ENCODE measurements at regions not wholly inside any gene's neighbourhood (a gene's known extent, or its start where the extent isn't known, plus 50 kb on each side); places are given as distances from the start of the nearest gene placed in this dataset.

- no peak for DNase-seq
- no CpG with 5 or more reads among the region's 7 CpGs for WGBS (ENCODE audit: extremely low coverage, insufficient coverage, low lambda C conversion rate)
- Histone ChIP-seq H2AK5ac (ENCODE audit: low read length) (no peak overlapping the region), H2BK5ac (ENCODE audit: low read length) (peak overlapping the region; percentile 53), H2BK120ac (ENCODE audit: low read depth, low read length) (no peak overlapping the region), H4K5ac (ENCODE audit: low read length) (no peak overlapping the region), H3K79me1 (ENCODE audit: low read length) (no peaks in the 10 kb centered on the region), H3K9ac (ENCODE audit: low read length) (no peak overlapping the region), H3K4me1 (ENCODE audit: control insufficient read depth, low read depth, low read length) (peaks cover 11% of the 10 kb centered on the region), H3K23ac (ENCODE audit: low read length) (no peak overlapping the region), H3K79me2 (ENCODE audit: control insufficient read depth, insufficient read depth, low read length) (no peaks in the 10 kb centered on the region), H4K8ac (ENCODE audit: low read depth, low read length) (no peak overlapping the region), H3K18ac (ENCODE audit: low read length) (no peak overlapping the region), H3K4me2 (ENCODE audit: low read length) (no peak overlapping the region), H3K56ac (ENCODE audit: low read length) (peak overlapping the region; percentile 53), H3K4ac (ENCODE audit: low read depth, low read length) (no peak overlapping the region), H3K36me3 (ENCODE audit: control insufficient read depth, insufficient read depth, low read length) (no peaks in the 10 kb centered on the region), H2BK15ac (replicated peaks; ENCODE audit: low read depth) (no peak overlapping the region), H3K27me3 (ENCODE audit: insufficient read depth, low read length, poor library complexity) (no peaks in the 10 kb centered on the region), H3K4me3 (ENCODE audit: low read length) (no peak overlapping the region), H3K27ac (ENCODE audit: low read depth, low read length) (no peak overlapping the region)
These were observed 105.8 kb upstream of the SPATA31D4 start for GRCh38 chr9:81822301-81822865.

- no peak overlapping the region for H3K4me2 ChIP-seq (ENCODE audit: low read length)
- no peaks in the 10 kb centered on the region for H3K79me1 ChIP-seq (ENCODE audit: low read length)
- H3K4me3 ChIP-seq (ENCODE audit: low read length), result no peak overlapping the region
- no peak overlapping the region for H3K27ac ChIP-seq (ENCODE audit: low read depth, low read length)
- no peaks in the 10 kb centered on the region for H3K79me2 ChIP-seq (ENCODE audit: control insufficient read depth, insufficient read depth, low read length)
- H2AK5ac ChIP-seq (ENCODE audit: low read length), result no peak overlapping the region
- DNase-seq, result no peak
- H2BK15ac ChIP-seq (replicated peaks; ENCODE audit: low read depth), result no peak overlapping the region
- no CpG with 5 or more reads among the region's 1 CpG for WGBS (ENCODE audit: extremely low coverage, insufficient coverage, low lambda C conversion rate)
- no peak overlapping the region for H4K8ac ChIP-seq (ENCODE audit: low read depth, low read length)
- H3K27me3 ChIP-seq (ENCODE audit: insufficient read depth, low read length, poor library complexity), result no peaks in the 10 kb centered on the region
- no peak overlapping the region for H3K4ac ChIP-seq (ENCODE audit: low read depth, low read length)
- H2BK120ac ChIP-seq (ENCODE audit: low read depth, low read length), result no peak overlapping the region
- no peak overlapping the region for H4K5ac ChIP-seq (ENCODE audit: low read length)
- no peak overlapping the region for H3K18ac ChIP-seq (ENCODE audit: low read length)
- no peak overlapping the region for H3K23ac ChIP-seq (ENCODE audit: low read length)
- no peaks in the 10 kb centered on the region for H3K36me3 ChIP-seq (ENCODE audit: control insufficient read depth, insufficient read depth, low read length)
- peaks cover 11% of the 10 kb centered on the region for H3K4me1 ChIP-seq (ENCODE audit: control insufficient read depth, low read depth, low read length)
- H3K9ac ChIP-seq (ENCODE audit: low read length), result no peak overlapping the region
- H2BK5ac ChIP-seq (ENCODE audit: low read length), result no peak overlapping the region
- H3K56ac ChIP-seq (ENCODE audit: low read length), result no peak overlapping the region
These were observed 105.3 kb upstream of the SPATA31D4 start for GRCh38 chr9:81822967-81823366.

- H3K4me3 ChIP-seq (ENCODE audit: low read length), result no peak overlapping the region
- no CpG with 5 or more reads among the region's 11 CpGs for WGBS (ENCODE audit: extremely low coverage, insufficient coverage, low lambda C conversion rate)
- no peak overlapping the region for H3K27ac ChIP-seq (ENCODE audit: low read depth, low read length)
- no peak overlapping the region for H3K9ac ChIP-seq (ENCODE audit: low read length)
- H2BK15ac ChIP-seq (replicated peaks; ENCODE audit: low read depth), result no peak overlapping the region
- H4K8ac ChIP-seq (ENCODE audit: low read depth, low read length), result no peak overlapping the region
- H3K4me1 ChIP-seq (ENCODE audit: control insufficient read depth, low read depth, low read length), result peaks cover 11% of the 10 kb centered on the region
- no peak overlapping the region for H3K4me2 ChIP-seq (ENCODE audit: low read length)
- DNase-seq, result no peak
- no peak overlapping the region for H3K4ac ChIP-seq (ENCODE audit: low read depth, low read length)
- H3K23ac ChIP-seq (ENCODE audit: low read length), result no peak overlapping the region
- H3K56ac ChIP-seq (ENCODE audit: low read length), result peak overlapping the region; percentile 10
- H3K79me2 ChIP-seq (ENCODE audit: control insufficient read depth, insufficient read depth, low read length), result no peaks in the 10 kb centered on the region
- no peaks in the 10 kb centered on the region for H3K79me1 ChIP-seq (ENCODE audit: low read length)
- no peaks in the 10 kb centered on the region for H3K27me3 ChIP-seq (ENCODE audit: insufficient read depth, low read length, poor library complexity)
- H2AK5ac ChIP-seq (ENCODE audit: low read length), result peak overlapping the region; percentile 50
- no peak overlapping the region for H2BK5ac ChIP-seq (ENCODE audit: low read length)
- no peaks in the 10 kb centered on the region for H3K36me3 ChIP-seq (ENCODE audit: control insufficient read depth, insufficient read depth, low read length)
- H4K5ac ChIP-seq (ENCODE audit: low read length), result no peak overlapping the region
- peak overlapping the region; percentile 41 for H3K18ac ChIP-seq (ENCODE audit: low read length)
- H2BK120ac ChIP-seq (ENCODE audit: low read depth, low read length), result no peak overlapping the region
These were observed 104.3 kb upstream of the SPATA31D4 start for GRCh38 chr9:81823672-81824554.

- no CpG with 5 or more reads among the region's 8 CpGs for WGBS (ENCODE audit: extremely low coverage, insufficient coverage, low lambda C conversion rate)
These were observed 103.2 kb upstream of the SPATA31D4 start for GRCh38 chr9:81824802-81825730.

GRCh38 chr9:81825846-81826516, 102.2 kb upstream of the SPATA31D4 start:
- Histone ChIP-seq H2BK120ac (ENCODE audit: low read depth, low read length) (no peak overlapping the region), H2BK15ac (replicated peaks; ENCODE audit: low read depth) (no peak overlapping the region), H4K5ac (ENCODE audit: low read length) (no peak overlapping the region), H3K18ac (ENCODE audit: low read length) (no peak overlapping the region), H4K8ac (ENCODE audit: low read depth, low read length) (no peak overlapping the region), H3K4me2 (ENCODE audit: low read length) (no peak overlapping the region), H3K79me1 (ENCODE audit: low read length) (no peaks in the 10 kb centered on the region), H3K4ac (ENCODE audit: low read depth, low read length) (no peak overlapping the region), H3K23ac (ENCODE audit: low read length) (no peak overlapping the region), H3K27ac (ENCODE audit: low read depth, low read length) (no peak overlapping the region), H2BK5ac (ENCODE audit: low read length) (no peak overlapping the region), H3K27me3 (ENCODE audit: insufficient read depth, low read length, poor library complexity) (no peaks in the 10 kb centered on the region), H3K56ac (ENCODE audit: low read length) (no peak overlapping the region), H3K9ac (ENCODE audit: low read length) (no peak overlapping the region), H3K4me3 (ENCODE audit: low read length) (no peak overlapping the region), H3K79me2 (ENCODE audit: control insufficient read depth, insufficient read depth, low read length) (no peaks in the 10 kb centered on the region), H2AK5ac (ENCODE audit: low read length) (no peak overlapping the region), H3K4me1 (ENCODE audit: control insufficient read depth, low read depth, low read length) (peaks cover 6% of the 10 kb centered on the region), H3K36me3 (ENCODE audit: control insufficient read depth, insufficient read depth, low read length) (no peaks in the 10 kb centered on the region)
- peak; percentile 69 for DNase-seq
- WGBS (ENCODE audit: extremely low coverage, insufficient coverage, low lambda C conversion rate), result no CpG with 5 or more reads among the region's 3 CpGs

More at GRCh38 chr9:81824802-81825730, 103.2 kb upstream of the SPATA31D4 start:
- H2BK120ac ChIP-seq (ENCODE audit: low read depth, low read length), result no peak overlapping the region
- no peak overlapping the region for H3K56ac ChIP-seq (ENCODE audit: low read length)
- H4K8ac ChIP-seq (ENCODE audit: low read depth, low read length), result no peak overlapping the region
- no peaks in the 10 kb centered on the region for H3K79me1 ChIP-seq (ENCODE audit: low read length)
- no peak overlapping the region for H3K9ac ChIP-seq (ENCODE audit: low read length)
- no peak overlapping the region for H3K18ac ChIP-seq (ENCODE audit: low read length)
- DNase-seq, result no peak
- H3K4ac ChIP-seq (ENCODE audit: low read depth, low read length), result no peak overlapping the region
- no peaks in the 10 kb centered on the region for H3K79me2 ChIP-seq (ENCODE audit: control insufficient read depth, insufficient read depth, low read length)
- no peak overlapping the region for H3K4me3 ChIP-seq (ENCODE audit: low read length)
- no peak overlapping the region for H2BK5ac ChIP-seq (ENCODE audit: low read length)
- H4K5ac ChIP-seq (ENCODE audit: low read length), result no peak overlapping the region
- peak overlapping the region; percentile 45 for H2BK15ac ChIP-seq (replicated peaks; ENCODE audit: low read depth)
- H3K23ac ChIP-seq (ENCODE audit: low read length), result no peak overlapping the region
- no peak overlapping the region for H3K27ac ChIP-seq (ENCODE audit: low read depth, low read length)
- H2AK5ac ChIP-seq (ENCODE audit: low read length), result no peak overlapping the region
- H3K27me3 ChIP-seq (ENCODE audit: insufficient read depth, low read length, poor library complexity), result no peaks in the 10 kb centered on the region
- H3K4me2 ChIP-seq (ENCODE audit: low read length), result no peak overlapping the region
- no peaks in the 10 kb centered on the region for H3K36me3 ChIP-seq (ENCODE audit: control insufficient read depth, insufficient read depth, low read length)
- H3K4me1 ChIP-seq (ENCODE audit: control insufficient read depth, low read depth, low read length), result peaks cover 6% of the 10 kb centered on the region

Measured in mesendoderm (in vitro differentiated cells).